HFF-Myc (cell line): ENCODE measurements at regions not wholly inside any gene's neighbourhood (a gene's known extent, or its start where the extent isn't known, plus 50 kb on each side); places are given as distances from the start of the nearest gene placed in this dataset.
"Not testable (repeated sequence)": the region's sequence is repeated elsewhere in the genome, so short reads cannot be mapped to it uniquely, and the experiment has no call there.

Experiments
- DNase-seq: peaks from one replicate; pipeline ENCODE4 v3.0.0-alpha.2; 2011; ENCODE audit warnings: low read depth; ENCODE audit errors: extremely low read depth
- H3K4me3 ChIP-seq: replicated peaks from 2 replicates; pipeline ENCODE4 v1.5.1; 2011; ENCODE audit warnings: low read depth, mild to moderate bottlenecking, control low read depth, low read length
- TF ChIP-seq, protein P1 (sequence below): IDR thresholded peaks from 2 replicates; pipeline ENCODE4 v1.5.1; 2012; ENCODE audit warnings: mild to moderate bottlenecking, low read depth, low read length, control low read depth; ENCODE audit errors: missing control alignments

GRCh38 chr6:85764844-85765243 is 122.2 kb upstream of the SYNCRIP start:
- no peak for DNase-seq
- H3K4me3 ChIP-seq, result no peak overlapping the region
- TF ChIP-seq, protein P1, sequence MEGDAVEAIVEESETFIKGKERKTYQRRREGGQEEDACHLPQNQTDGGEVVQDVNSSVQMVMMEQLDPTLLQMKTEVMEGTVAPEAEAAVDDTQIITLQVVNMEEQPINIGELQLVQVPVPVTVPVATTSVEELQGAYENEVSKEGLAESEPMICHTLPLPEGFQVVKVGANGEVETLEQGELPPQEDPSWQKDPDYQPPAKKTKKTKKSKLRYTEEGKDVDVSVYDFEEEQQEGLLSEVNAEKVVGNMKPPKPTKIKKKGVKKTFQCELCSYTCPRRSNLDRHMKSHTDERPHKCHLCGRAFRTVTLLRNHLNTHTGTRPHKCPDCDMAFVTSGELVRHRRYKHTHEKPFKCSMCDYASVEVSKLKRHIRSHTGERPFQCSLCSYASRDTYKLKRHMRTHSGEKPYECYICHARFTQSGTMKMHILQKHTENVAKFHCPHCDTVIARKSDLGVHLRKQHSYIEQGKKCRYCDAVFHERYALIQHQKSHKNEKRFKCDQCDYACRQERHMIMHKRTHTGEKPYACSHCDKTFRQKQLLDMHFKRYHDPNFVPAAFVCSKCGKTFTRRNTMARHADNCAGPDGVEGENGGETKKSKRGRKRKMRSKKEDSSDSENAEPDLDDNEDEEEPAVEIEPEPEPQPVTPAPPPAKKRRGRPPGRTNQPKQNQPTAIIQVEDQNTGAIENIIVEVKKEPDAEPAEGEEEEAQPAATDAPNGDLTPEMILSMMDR, result no peak

DNA sequence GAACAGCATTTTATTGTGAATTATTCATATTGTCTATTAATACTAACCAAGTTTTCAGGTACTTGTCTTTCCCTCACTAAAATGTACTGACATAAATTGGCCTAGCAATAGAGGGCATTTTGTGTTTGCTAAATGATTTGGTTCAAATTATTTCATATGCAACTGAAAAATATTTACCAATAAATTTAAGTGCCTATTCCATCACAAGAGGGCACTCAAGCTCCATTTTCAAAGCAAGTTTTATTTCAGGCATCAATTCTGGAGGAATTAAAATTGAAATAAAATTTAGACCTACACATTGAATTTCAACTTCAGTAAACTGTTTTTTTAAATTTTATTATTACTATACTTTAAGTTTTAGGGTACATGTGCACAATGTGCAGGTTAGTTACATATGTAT is 114.3 kb upstream of the SYNCRIP start:
- H3K4me3 ChIP-seq, result no peak overlapping the region
- TF ChIP-seq, protein P1, result peak; percentile 23
- peak; percentile 2 for DNase-seq

DNA sequence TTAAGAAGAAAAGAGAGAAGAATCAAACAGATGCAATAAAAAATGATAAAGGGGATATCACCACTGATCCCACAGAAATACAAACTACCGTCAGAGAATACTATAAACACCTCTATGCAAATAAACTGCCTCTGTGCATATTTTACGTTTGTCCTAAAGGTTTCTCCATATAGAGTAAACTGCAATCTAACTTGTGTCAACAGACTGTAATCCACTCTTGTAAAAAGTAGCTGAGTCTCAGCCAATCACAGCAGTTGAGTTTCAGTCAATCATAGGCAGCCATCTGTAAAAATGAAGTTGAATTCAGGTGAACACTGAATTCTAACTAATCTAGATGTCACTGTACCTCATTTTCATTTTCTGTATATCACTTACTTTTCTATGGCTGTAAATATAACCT is 112.2 kb upstream of the SYNCRIP start:
- TF ChIP-seq, protein P1, result no peak
- H3K4me3 ChIP-seq, result no peak overlapping the region
- no peak for DNase-seq

DNA sequence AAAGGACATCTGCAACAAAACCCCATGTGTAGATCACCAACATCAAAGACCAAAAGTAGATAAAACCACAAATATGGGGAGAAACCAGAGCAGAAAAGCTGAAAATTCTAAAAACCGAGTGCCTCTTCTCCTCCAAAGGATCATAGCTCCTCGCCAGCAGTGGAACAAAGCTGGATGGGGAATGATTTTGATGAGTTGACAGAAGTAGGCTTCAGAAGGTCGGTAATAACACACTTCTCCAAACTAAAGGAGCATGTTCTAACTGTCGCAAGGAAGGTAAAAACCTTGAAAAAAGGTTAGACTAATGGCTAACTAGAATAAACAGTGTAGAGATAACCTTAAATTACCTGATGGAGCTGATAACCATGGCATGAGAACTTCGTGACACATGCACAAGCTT is 109.9 kb upstream of the SYNCRIP start:
- no peak overlapping the region for H3K4me3 ChIP-seq
- DNase-seq, result no peak
- TF ChIP-seq, protein P1, result no peak

DNA sequence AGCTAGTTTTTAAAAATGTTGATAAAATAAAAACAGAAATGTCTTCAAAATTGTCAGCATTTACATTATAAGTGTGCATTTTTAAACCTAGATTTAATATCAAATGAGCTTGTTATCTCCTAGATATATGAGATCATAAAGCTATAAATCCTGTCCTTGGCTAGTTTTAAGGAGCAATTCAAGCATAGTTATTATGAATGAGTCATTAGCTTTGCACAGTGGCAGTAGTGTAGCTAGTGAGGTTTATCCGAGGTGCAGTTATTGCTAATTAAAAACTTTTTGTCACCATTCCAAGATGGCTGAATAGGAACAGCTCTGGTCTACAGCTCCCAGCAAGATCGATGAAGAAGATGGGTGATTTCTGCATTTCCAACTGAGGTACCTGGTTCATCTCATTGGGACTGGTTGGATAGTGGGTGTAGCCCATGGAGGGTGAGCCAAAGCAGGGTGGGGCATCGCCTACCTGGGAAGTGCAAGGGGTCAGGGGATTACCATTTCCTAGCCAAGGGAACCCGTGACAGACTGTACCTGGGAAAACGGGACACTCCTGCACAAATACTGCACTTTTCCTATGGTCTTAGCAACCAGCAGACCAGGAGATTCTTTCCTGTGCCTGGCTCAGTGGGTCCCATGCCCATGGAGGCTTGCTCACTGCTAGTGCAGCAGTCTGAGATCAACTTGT is 108.8 kb upstream of the SYNCRIP start:
- no peak overlapping the region for H3K4me3 ChIP-seq
- TF ChIP-seq, protein P1, result no peak
- DNase-seq, result no peak

DNA sequence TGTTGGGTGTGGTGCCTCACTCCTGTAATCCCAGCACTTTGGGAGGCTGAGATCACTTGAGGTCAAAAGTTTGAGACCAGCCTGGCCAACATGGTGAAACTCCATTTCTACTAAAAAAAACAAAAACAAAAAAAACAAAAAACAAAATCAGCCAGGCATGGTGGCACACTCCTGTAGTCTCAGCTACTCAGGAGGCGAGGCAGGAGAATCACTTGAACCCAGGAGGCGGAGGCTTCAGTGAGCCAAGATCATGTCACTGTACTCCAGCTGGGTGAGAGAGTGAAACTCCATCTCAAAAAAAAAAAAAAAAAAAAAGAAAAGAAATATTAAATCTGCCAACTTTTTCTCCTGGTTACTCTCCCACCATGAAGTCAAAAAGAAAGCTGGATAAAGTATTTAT is 107.5 kb upstream of the SYNCRIP start:
- DNase-seq, H3K4me3 ChIP-seq: not testable (repeated sequence)

GRCh38 chr6:85749236-85749635 is 106.5 kb upstream of the SYNCRIP start:
- TF ChIP-seq, protein P1, result no peak
- no peak overlapping the region for H3K4me3 ChIP-seq
- no peak for DNase-seq
